ENCODE measurements at regions not wholly inside any gene's neighbourhood (a gene's known extent, or its start where the extent isn't known, plus 50 kb on each side); places are given as distances from the start of the nearest gene placed in this dataset.
"Not testable (repeated sequence)": the region's sequence is repeated elsewhere in the genome, so short reads cannot be mapped to it uniquely, and the experiment has no call there.

- no peak overlapping the region for H3K4me3 ChIP-seq
- peak overlapping the region in 7 of 21 experiments; percentile 2 to 62 (median 5) for H3K27ac ChIP-seq
Measured at GRCh38 chr18:10128921-10129501, 215.2 kb downstream of the VAPA start.

- peak overlapping the region in 7 of 21 experiments; percentile 2 to 73 (median 56) for H3K27ac ChIP-seq
- H3K4me3 ChIP-seq, result no peak overlapping the region
Measured at GRCh38 chr18:10130606-10131005, 216.8 kb downstream of the VAPA start.

DNA sequence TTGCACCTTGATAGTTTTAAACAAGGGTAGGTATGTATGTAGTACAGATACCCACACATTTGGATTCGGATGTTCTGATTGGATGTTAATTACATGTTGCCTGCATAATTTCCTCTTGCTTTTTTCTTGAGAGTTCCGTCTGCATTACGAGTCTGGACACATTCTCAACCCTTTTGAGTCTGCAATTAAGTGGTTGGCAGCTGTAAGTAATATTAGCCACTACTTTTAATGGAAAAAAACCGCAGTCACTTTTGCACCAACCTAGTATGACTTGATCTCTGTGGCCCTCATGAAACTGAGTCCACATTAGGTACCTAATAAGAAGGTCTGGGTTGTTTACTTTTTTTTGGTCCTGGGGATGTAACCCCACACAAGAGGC is 217.3 kb downstream of the VAPA start:
- Histone ChIP-seq H3K27ac (peak overlapping the region in 8 of 21 experiments; percentile 1 to 68 (median 44)), H3K4me3 (no peak overlapping the region)

- Histone ChIP-seq H3K4me3 (peak overlapping the region in 5 of 7 experiments; percentile 10 to 35 (median 17)), H3K27ac (peak overlapping the region in 10 of 21 experiments; percentile 1 to 69 (median 32))
Measured at GRCh38 chr18:10131460-10132395, 217.9 kb downstream of the VAPA start.

- Histone ChIP-seq H3K27ac (no peak overlapping the region), H3K4me3 (no peak overlapping the region)
Measured at GRCh38 chr18:10133516-10133915, 219.7 kb downstream of the VAPA start.

DNA sequence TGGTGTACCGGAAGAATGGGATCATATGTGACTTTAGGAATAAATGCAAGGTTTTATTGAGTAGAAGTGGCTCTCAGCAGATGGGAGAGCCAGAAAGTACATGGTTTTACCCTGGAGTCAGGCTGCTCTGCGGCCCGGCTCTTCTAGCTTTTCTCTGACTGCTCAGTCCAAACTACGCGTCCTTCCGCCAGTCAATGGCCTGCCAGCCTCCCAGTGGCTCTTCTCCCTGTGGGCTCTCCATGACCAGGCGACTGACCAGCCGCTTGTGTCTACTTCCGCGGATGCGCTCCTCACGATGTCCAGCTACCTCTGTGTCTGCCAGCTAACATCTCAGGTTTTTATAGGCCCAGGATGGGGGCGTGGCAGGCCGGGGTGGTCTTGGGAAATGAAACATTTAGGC is 220.4 kb downstream of the VAPA start:
- no peak overlapping the region for H3K4me3 ChIP-seq
- H3K27ac ChIP-seq, result no peak overlapping the region

DNA sequence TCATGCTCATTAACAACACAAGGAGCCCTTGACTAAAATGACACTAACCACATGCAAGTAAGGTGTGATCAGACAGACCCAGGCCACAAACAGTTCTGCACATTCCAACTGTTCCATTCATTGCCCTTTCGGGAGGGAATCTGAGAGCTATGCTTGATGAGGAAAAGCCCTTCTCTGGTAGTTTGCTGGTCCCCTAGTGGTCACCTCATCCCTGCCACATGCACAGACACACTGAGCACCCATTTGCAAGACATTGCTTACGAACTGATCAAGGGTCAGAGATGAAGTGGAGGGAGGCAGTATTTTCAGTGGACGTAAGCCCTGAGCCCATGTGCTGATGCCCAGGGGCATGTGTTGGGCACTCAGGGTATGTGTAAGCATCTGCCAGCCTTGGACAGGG is 220.9 kb downstream of the VAPA start:
- H3K27ac ChIP-seq, result peak overlapping the region in 1 of 21 experiments; percentile 18
- not testable (repeated sequence) for H3K4me3 ChIP-seq

- H3K27ac ChIP-seq, result peak overlapping the region in 3 of 21 experiments; percentile 18 to 38 (median 36)
- no peak overlapping the region for H3K4me3 ChIP-seq
Measured at GRCh38 chr18:10135302-10135926, 221.6 kb downstream of the VAPA start.

GRCh38 chr18:10138719-10139118 is 224.9 kb downstream of the VAPA start:
- Histone ChIP-seq H3K27ac (peak overlapping the region in 8 of 21 experiments; percentile 2 to 79 (median 62)), H3K4me3 (no peak overlapping the region)

DNA sequence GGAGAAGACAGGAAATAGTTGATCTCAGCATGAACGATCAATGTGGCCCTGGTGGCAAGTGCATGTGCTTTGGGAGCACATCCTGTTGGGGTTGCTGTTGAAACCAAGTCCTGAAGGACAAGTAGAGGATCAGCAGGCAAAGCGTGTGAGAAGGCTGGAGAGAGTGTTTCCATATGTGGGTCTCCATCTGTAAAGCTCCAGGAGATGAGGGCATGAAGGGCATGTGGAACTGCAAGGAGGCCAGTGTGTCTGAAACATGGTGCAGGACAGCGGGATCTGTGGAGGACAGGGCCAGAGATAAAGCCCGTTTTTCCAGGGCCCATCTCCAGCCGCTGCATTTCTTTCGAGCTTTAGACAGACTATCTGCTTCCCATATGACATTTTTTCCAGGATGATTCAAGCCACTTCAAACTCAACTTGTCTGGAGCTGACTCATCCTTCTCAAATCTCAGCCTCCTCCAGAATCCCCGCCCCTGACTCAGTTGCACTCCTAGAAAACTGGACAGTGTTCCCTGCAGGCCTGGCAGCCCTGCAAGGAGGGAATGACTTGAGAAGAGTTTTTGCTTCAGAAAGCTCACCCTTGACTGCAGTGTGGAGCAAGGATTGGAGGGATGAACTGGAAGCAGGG is 226.1 kb downstream of the VAPA start:
- H3K4me3 ChIP-seq, result no peak overlapping the region
- H3K27ac ChIP-seq, result peak overlapping the region in 13 of 21 experiments; percentile 3 to 81 (median 71)

GRCh38 chr18:10140461-10141282 is 226.9 kb downstream of the VAPA start:
- Histone ChIP-seq H3K27ac (peak overlapping the region in 14 of 21 experiments; percentile 3 to 81 (median 70)), H3K4me3 (no peak overlapping the region)

DNA sequence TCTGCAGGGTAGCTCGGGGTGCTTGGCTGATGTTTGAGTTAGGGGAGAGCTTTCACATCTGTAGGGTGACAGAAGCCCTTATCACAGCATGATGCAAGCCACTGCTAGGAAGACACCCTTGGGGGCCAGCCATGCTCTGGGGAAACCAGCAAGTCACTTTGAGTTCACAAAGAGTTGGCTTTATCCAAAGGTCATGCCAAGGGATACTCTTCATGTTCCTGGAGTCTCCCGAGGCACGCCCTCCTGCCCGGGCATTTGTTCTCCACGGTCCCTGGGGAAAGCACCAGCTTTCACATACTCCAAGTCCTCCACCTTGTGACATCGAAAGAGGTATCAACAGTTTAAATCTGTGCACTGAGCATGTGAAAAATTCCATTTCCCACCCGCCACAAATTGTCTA is 227.7 kb downstream of the VAPA start:
- peak overlapping the region in 10 of 21 experiments; percentile 22 to 81 (median 62) for H3K27ac ChIP-seq
- no peak overlapping the region for H3K4me3 ChIP-seq

DNA sequence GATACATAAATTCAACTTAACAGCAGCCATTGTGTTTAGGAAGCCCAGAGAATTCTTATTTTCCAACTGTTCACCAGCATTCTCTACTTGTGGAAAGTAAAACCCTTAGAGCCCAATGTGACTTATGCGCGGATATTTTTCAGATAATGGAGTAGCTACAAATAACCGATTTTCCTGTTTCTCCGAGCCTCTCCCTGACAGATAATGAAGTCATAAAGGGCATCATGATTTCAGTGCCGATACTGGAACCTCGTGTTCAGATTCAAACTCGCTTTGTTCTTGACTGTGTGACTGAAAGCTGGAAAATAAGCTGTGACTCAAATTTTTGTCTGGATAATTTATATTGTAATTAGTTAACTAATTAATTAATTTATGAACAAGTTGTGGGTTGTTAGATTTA is 228.2 kb downstream of the VAPA start:
- H3K4me3 ChIP-seq, result no peak overlapping the region
- H3K27ac ChIP-seq, result peak overlapping the region in 8 of 21 experiments; percentile 18 to 81 (median 54)

DNA sequence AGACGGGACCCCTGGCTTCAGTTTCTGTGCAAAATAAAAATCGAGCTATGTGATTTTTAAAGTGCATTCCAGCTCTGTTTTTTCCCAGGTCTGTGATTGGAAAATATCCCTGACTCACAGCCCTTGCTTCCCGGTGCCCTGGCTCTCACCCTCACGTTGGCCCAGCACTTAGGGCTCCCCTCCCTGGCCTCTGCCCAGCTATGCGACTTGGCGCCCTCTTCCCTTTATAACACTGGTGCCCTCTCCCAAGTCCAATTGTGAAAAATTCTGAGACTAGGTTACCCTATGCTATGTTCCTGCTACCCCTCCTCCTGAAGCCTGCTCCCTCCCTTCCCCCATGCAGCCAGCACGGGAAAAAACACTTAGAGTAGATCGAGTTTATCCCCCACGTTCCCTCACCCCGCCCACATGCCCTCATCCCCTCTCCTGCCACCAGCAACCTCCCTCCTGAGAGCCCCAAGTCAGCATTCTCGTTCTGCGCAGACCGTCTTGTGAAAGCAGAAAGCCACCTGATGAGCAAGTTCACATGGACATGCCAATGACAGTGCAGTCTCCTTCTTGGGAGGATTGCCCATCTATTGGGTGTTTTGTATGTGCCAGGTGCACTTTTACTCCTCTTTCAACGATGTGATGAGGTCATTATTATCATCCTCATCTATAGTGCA is 228.8 kb downstream of the VAPA start:
- peak overlapping the region in 11 of 21 experiments; percentile 1 to 81 (median 49) for H3K27ac ChIP-seq
- H3K4me3 ChIP-seq, result no peak overlapping the region

DNA sequence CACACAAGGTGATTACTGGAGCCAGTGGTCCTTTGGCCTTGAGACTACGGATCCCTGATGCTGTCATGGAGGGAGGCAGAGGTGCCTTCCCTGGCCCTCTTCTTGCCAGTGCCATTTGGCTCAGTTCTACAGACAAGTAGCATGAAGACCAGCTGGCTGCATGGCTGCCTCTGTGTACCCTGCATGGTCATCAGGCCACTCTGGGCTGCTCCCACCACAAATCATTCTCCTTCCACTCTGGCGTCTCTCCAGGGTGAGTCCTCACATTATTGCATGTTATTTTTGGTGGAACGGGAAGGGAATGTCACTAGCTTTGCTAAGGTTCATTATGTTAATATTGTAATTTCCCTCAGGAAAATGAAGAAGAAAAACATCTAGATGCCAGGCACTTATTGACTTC is 229.8 kb downstream of the VAPA start:
- Histone ChIP-seq H3K4me3 (no peak overlapping the region), H3K27ac (no peak overlapping the region)

DNA sequence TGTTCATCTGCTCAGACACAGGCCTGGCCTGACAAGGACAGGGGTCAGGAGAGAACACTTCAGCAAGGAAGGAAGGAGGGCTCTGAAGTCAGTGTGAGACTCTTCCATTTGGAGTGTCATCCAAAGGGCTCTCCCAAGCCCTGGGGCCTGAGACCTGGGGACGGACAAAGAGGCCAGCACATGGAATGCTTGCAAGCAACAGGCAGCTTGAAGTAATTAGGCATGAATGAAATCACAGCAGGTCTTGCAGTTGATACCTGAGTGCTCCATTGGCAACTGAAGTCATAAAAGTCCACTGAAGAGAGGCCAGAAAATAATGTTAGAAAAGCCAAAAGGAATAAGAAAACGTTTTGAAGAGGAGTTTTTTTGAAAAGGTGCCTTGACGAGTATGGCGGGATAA is 231.7 kb downstream of the VAPA start:
- no peak overlapping the region for H3K27ac ChIP-seq
- no peak overlapping the region for H3K4me3 ChIP-seq

DNA sequence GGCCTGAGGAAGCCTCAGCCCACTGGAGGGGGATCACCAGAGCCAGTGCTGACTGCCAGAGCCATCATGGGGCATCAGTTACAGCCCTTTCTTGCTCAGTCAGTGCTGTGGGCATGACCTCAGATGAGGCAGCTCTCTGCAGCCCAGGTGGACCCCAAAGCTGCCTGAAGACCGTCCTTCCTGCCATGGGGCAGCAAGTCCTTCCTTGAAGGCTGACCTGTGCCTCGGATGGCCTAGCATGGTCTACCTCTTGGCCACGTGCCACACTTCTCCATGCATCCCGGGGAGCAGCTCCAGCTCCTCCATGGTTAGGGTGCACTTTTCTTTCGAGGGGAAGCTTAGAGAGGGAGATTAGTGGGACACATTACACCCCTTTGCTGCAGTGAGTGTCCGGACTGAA is 233.4 kb downstream of the VAPA start:
- H3K27ac ChIP-seq, result no peak overlapping the region
- H3K4me3 ChIP-seq, result no peak overlapping the region

DNA sequence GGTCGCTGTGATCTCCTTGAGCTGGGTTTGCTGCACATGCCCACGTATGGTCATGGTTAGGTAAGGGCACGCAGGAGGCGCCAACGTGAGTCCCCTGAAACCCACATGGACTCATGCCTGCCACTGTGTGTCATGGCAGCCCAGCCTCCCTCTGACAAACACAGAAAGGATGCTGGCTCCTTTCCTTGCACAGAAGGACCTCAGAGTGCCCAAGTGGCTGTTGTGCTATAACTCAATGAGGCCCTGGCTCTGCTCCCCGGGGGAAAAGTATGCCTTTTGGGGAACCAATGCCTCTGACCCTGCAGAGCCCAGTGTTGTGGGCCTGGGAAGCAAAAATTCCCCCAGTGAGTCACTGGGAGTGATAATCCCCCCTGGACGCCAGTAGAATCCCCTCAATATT is 233.9 kb downstream of the VAPA start:
- Histone ChIP-seq H3K4me3 (no peak overlapping the region), H3K27ac (no peak overlapping the region)
